Renal cortex interstitium (tissue), 11 donors: ENCODE measurements at regions not wholly inside any gene's neighbourhood (a gene's known extent, or its start where the extent isn't known, plus 50 kb on each side); places are given as distances from the start of the nearest gene placed in this dataset.

ENCODE experiments used
- DNase-seq, 11 donors: peaks; one replicate each; pipeline ENCODE4 v3.0.0-alpha.2; 2013; ENCODE audit warnings: low read depth in 9 of 11, low spot score in 4 of 11; ENCODE audit errors: extremely low read depth in 1 of 11

GRCh38 chr1:94609619-94610018 lies 68.1 kb upstream of the F3 start:
- DNase-seq: no peak

- DNase-seq: no peak
These were observed 67.4 kb upstream of the F3 start for GRCh38 chr1:94608852-94609530.

DNA sequence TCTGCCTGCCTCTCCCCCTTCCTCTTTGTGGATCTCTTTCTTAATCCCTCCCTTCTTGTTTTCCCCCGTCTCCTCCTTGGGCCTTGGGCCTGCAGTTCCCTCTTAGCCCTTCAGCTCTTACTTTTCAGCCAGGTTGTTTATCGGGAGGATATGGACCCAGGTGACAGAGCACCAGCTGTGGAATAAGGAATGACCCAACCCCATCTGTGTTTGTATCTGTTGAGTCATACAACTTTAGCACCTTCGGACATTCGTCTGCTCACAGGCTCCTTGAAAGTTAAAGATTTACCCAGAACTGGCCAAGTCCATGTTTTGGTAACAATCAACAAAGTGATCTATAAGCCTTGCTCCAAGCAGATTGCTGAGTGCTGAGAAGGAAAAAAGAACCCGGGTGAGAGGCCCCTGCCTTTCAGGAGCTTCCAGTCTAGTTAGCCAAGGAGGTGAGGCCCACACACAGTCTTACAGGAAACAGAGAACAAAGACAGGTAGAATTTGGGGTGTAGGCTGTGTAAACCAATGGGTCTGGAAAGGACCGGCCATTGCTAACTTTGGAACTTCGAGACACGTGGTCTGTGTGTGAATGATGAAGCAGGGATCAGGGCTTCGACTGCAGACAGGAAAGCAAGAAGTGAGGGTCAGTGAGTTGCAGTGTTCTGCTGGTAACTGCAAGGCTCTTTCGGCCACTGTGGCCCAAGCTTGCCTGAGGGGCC lies 66.7 kb upstream of the F3 start:
- no peak for DNase-seq

- DNase-seq: no peak
These were observed 65.8 kb upstream of the F3 start for GRCh38 chr1:94607398-94607797.

- no peak for DNase-seq
These were observed 64.9 kb upstream of the F3 start for GRCh38 chr1:94606471-94606870.

GRCh38 chr1:94603663-94604062 lies 62.1 kb upstream of the F3 start:
- DNase-seq: no peak

- DNase-seq: no peak
These were observed 61.5 kb upstream of the F3 start for GRCh38 chr1:94602802-94603625.

DNA sequence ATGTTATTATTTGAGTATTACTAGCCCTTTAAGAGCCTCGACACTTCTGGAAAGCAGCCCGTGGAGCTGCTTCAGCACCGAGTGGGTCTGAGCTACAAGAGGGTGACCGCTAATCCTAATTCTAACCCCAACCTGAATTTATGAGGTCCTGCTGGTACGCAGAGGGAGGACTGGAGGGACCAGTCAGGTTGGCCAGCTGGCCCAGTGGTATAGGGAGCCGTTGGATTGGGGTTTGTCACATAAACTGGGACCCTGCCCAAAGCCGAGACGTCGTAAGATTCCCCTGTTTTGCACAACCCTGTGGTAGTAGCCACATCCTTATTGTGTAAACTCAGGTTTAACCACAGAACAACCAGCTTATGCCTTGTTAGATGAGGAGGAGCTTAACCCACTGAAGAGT lies 60.8 kb upstream of the F3 start:
- DNase-seq: no peak

GRCh38 chr1:94600556-94600955 lies 59.0 kb upstream of the F3 start:
- DNase-seq: no peak

DNA sequence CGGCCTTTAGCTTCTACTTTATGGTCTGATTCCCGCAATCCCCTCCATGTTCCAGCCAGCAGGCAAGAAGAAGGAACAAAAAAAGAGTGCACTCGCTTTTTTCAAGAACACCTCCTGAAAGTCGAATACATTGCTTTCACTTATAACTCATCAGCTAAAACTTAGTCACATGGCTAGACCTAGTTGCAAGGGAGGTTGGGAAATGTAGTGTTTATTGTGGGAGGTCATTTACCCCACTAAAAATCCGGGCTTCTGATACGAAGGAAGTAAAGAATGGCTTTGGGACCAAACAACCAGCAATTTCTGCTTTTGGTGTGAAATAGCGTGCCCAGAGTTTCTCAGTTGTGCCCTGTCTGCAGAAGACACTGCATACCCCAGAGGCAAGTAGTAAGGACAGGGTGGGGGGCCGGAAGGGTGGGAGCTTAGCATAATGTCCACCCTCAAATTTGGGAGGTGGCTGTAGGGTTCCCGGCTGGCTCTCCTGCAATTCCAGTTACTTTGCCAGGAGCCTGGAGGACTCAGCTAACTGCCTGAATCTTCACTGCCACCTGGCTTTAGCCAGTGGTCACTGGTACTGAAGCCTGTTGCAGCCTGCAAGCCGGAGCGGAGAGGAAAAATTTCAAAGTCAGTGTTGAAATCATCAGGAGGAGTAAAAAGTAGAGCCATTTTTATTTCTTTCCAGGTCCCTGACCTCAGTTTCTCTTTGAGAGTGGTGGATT lies 57.7 kb upstream of the F3 start:
- no peak for DNase-seq

- DNase-seq: no peak
These were observed 56.1 kb upstream of the F3 start for GRCh38 chr1:94597701-94598100.

DNA sequence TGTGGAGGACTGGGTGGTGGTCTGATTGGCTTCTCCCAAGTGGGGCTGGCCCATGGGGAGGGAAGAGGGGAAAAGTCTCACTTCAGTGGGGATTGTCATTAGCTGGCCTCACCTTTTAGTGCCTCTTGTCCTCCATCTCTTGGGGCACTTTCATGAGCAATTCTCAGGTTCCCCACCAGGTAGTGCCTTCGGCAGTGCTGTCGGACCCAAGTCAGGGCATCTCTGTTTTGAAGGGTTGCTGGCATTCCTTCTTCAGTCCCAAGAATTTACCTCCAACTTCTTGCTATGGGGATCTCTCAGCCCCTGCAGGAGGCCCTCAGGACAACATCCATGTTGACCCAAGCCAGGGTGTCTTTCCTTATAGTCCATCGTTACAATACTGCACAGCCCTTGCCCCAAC lies 54.7 kb upstream of the F3 start:
- no peak for DNase-seq

DNA sequence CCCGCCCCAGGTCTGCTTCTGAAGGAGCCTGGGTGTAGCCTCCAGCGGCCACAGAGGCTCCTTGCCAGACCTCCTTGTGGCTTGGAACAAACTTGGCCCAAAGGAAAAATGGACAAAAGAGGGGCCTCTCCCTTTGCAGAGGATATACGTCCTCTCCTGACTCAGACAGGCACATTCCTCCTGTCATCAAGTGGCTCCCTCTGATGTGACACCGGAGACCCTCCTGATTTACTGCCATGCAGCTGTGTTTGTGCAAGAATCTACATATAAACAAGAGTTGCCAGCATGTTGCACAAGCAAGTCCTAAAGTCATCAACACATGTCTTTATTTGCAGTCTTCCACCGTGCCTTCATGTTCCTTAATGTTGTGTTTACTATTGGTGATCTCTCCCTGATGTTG lies 54.1 kb upstream of the F3 start:
- DNase-seq: peak in 3 of 11 donors; percentile 13 to 26 (median 16)

DNA sequence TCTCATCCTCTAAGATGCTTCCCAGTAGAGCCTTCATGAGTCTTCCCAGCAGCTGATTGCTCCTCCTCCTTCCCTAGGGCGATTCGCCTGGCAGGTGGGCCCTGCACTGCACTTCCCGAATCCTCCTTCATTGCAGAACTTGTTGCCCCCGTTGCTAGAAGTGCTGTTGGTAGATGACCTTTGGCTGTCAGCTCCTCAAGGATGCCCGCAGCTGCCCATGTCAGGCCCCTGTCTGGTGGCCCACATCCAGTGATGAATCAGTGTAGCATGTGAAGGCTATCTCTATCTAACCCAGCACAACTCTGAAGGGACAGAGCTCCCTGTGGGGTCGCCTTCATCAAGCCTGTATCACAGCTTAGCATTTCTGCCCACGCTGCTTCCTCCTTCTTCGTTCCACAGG lies 52.1 kb upstream of the F3 start:
- DNase-seq: no peak

DNA sequence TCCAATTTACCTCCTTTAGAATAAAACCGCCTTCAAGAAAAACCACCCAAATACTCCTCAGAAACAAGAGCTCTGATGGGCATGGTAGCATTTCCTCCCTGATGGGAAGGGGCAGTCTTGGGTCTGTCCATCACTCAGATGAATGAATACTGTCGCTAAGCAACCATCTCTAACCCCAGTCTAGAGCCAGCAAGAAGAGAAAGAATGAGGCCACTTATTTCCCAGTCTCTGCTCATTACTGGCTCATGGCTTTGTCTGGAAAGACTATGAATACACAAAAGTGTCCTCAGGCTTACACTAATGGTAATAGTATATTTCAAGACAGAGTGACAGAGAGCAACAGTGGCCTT lies 51.0 kb upstream of the F3 start:
- no peak for DNase-seq

DNA sequence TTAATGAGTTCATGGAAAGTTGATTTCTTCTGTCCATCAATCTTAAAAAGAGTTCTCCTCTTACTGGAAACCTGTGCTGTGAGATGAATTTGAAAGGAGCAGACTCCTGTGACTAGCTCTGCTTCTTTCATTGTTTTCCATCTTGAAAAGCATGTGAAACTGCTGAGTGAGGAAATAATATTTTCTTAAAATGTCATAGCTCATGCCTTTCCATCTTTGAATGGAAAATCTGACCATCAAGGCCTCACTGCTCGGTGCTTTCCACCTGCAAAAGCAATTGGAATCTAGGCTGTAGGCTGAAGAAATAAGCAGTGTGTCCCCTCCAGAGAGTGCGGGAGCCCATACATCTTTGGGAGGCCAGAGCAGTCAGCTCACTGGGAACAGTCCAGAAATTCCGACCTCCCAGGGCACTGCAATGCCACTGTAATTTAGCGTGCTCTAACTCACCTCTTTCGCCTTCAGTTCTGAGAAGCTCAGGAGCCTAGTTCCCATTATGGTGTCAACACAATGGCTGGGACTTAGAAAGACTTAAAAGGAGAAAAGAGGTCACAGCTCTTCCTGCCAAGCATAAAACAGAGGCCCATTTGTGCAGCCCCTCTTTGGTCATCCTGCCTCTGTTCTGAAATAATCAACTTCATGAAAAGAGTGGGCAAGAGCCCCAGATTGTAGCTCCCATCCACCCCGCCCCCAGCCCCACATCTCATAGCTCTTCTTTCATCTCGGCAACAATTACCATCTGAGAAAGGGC lies 50.4 kb upstream of the F3 start:
- DNase-seq: no peak
